HepG2 (cell line): ENCODE measurements at regions not wholly inside any gene's neighbourhood (a gene's known extent, or its start where the extent isn't known, plus 50 kb on each side); places are given as distances from the start of the nearest gene placed in this dataset.

Source experiments
- KLF12 ChIP-seq: sonication (generic); formaldehyde crosslinking; IDR thresholded peaks from 2 replicates; pipeline ENCODE4 v1.4.0; 2020; ENCODE audit warnings: missing genetic modification reagents, borderline replicate concordance
- NFE2L1 ChIP-seq: sonication (generic); formaldehyde crosslinking; IDR thresholded peaks from 2 replicates; pipeline ENCODE4 v1.4.0; 2020; ENCODE audit warnings: missing genetic modification reagents, mild to moderate bottlenecking, borderline replicate concordance
- SAFB2 ChIP-seq: sonication (generic); formaldehyde crosslinking; IDR thresholded peaks from 2 replicates; pipeline ENCODE4 v1.5.1; 2020; ENCODE audit warnings: missing genetic modification reagents, low read depth, mild to moderate bottlenecking, borderline replicate concordance
- SATB2 ChIP-seq: sonication (generic); formaldehyde crosslinking; IDR thresholded peaks from 2 replicates; pipeline ENCODE4 v1.5.0; 2020; ENCODE audit warnings: missing genetic modification reagents
- SNAPC2 ChIP-seq: sonication (generic); formaldehyde crosslinking; IDR thresholded peaks from 2 replicates; pipeline ENCODE4 v1.8.1; 2022; ENCODE audit warnings: mild to moderate bottlenecking, missing genetic modification reagents
- ZNF343 ChIP-seq: sonication (generic); formaldehyde crosslinking; IDR thresholded peaks from 2 replicates; pipeline ENCODE4 v1.4.0; 2020; ENCODE audit warnings: mild to moderate bottlenecking, missing genetic modification reagents
- ZNF383 ChIP-seq: sonication (generic); formaldehyde crosslinking; IDR thresholded peaks from 2 replicates; pipeline ENCODE4 v1.4.0; 2020; ENCODE audit warnings: missing genetic modification reagents, mild to moderate bottlenecking, borderline replicate concordance
- ZNF660 ChIP-seq: sonication (generic); formaldehyde crosslinking; IDR thresholded peaks from 2 replicates; pipeline ENCODE4 v1.5.1; 2020; ENCODE audit warnings: mild to moderate bottlenecking, low read depth, missing genetic modification reagents, borderline replicate concordance
- ZSCAN9 ChIP-seq: IDR thresholded peaks from 2 replicates; pipeline ENCODE4 v1.6.1; 2016; ENCODE audit warnings: borderline replicate concordance
- TF ChIP-seq, protein P1 (sequence below): sonication (generic); formaldehyde crosslinking; conservative IDR thresholded peaks from 2 replicates; pipeline ENCODE4 v1.8.0; 2022; ENCODE audit warnings: missing genetic modification reagents
- TF ChIP-seq, protein P2 (sequence below): sonication (generic); formaldehyde crosslinking; IDR thresholded peaks from 2 replicates; pipeline ENCODE4; 2020; ENCODE audit warnings: missing genetic modification reagents, mild to moderate bottlenecking, borderline replicate concordance

DNA sequence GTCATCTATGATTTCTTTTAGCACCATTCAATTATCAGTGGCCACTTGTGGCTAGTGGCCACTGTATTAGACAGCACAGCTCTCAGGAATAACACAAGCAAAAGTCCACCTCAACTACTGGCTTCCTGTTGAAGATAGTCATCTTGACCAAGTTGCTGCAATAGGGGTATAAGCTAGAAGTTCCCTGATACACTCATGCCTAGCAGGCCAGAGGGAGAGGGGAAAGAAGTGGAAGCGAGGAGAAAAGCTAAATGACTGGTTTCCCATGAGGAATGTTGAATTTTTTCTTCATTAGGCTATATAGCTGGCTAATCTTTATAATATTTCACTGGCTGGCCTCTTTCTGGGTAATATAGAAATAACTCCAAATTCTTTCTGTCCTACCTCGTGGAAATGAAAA is 327.5 kb upstream of the MEOX2 start (continued):
- TF ChIP-seq, protein P1, sequence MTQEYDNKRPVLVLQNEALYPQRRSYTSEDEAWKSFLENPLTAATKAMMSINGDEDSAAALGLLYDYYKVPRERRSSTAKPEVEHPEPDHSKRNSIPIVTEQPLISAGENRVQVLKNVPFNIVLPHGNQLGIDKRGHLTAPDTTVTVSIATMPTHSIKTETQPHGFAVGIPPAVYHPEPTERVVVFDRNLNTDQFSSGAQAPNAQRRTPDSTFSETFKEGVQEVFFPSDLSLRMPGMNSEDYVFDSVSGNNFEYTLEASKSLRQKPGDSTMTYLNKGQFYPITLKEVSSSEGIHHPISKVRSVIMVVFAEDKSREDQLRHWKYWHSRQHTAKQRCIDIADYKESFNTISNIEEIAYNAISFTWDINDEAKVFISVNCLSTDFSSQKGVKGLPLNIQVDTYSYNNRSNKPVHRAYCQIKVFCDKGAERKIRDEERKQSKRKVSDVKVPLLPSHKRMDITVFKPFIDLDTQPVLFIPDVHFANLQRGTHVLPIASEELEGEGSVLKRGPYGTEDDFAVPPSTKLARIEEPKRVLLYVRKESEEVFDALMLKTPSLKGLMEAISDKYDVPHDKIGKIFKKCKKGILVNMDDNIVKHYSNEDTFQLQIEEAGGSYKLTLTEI (CRISPR knock-in tag) = no peak
- TF ChIP-seq ZNF660 (no peak), KLF12 (CRISPR knock-in tag) (no peak), SNAPC2 (CRISPR knock-in tag) (no peak), ZNF343 (CRISPR knock-in tag) (no peak), ZSCAN9 (CRISPR knock-in tag) (no peak), ZNF383 (no peak), NFE2L1 (no peak), SAFB2 (CRISPR knock-in tag) (no peak), SATB2 (CRISPR knock-in tag) (no peak)
- TF ChIP-seq, protein P2, sequence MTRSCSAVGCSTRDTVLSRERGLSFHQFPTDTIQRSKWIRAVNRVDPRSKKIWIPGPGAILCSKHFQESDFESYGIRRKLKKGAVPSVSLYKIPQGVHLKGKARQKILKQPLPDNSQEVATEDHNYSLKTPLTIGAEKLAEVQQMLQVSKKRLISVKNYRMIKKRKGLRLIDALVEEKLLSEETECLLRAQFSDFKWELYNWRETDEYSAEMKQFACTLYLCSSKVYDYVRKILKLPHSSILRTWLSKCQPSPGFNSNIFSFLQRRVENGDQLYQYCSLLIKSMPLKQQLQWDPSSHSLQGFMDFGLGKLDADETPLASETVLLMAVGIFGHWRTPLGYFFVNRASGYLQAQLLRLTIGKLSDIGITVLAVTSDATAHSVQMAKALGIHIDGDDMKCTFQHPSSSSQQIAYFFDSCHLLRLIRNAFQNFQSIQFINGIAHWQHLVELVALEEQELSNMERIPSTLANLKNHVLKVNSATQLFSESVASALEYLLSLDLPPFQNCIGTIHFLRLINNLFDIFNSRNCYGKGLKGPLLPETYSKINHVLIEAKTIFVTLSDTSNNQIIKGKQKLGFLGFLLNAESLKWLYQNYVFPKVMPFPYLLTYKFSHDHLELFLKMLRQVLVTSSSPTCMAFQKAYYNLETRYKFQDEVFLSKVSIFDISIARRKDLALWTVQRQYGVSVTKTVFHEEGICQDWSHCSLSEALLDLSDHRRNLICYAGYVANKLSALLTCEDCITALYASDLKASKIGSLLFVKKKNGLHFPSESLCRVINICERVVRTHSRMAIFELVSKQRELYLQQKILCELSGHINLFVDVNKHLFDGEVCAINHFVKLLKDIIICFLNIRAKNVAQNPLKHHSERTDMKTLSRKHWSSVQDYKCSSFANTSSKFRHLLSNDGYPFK (CRISPR knock-in tag) = no peak
